Endothelial cell of umbilical vein (primary cell): ENCODE measurements at regions not wholly inside any gene's neighbourhood (a gene's known extent, or its start where the extent isn't known, plus 50 kb on each side); places are given as distances from the start of the nearest gene placed in this dataset.

Source experiments
- BruUV-seq: library from RNA; stranded (reverse); fragments of 400-500 nt; replicated peaks from 2 replicates; lab custom pipeline; 2021; lab: Mats Ljungman, UMichigan
- CTCF ChIA-PET: fragments of 300-600, 350-600 bp; sonication (Branson Sonifier 250); formaldehyde crosslinking; loops from one replicate; lab custom pipeline; 2021; ENCODE audit warnings: antibody characterized with exemption, inconsistent platforms; lab: Charles Lee
- POLR2A ChIA-PET: fragments of 300-600, 350-600 bp; sonication (Branson Sonifier 250); formaldehyde crosslinking; loops from one replicate; lab custom pipeline; 2021; ENCODE audit warnings: antibody characterized with exemption, inconsistent platforms; lab: Charles Lee
- DNase-seq: peaks from one replicate; pipeline ENCODE4 v3.0.0-alpha.2; 2011; ENCODE audit warnings: low read depth, low spot score
- FAIRE-seq: peaks from 2 replicates; lab custom pipeline; 2011; peaks lifted over from hg19 to GRCh38; lab: Jason Lieb, UNC
- H2AFZ ChIP-seq: 2 replicates; pipeline ENCODE4 v1.6.0; 2012; ENCODE audit warnings: low read depth, low read length, control low read depth, inconsistent platforms
- H3K27ac ChIP-seq: 2 replicates; pipeline ENCODE4 v1.5.1; 2011; ENCODE audit warnings: low read depth, mild to moderate bottlenecking, control low read depth, low read length, moderate library complexity; ENCODE audit not compliant: insufficient read depth
- H3K27me3 ChIP-seq, 2 experiments: 2 replicates each; pipeline versions ENCODE4 v1.6.0 to v1.6.1; 2011; ENCODE audit warnings: low read length in 2 of 2, mixed read lengths in 1 of 2; ENCODE audit not compliant: control insufficient read depth in 2 of 2, insufficient read depth in 2 of 2
- H3K36me3 ChIP-seq, 2 experiments: 2 replicates in 1 of 2; 3 replicates in 1 of 2; pipeline ENCODE4 v1.5.1; 2011; ENCODE audit warnings: low read length in 2 of 2, mild to moderate bottlenecking in 1 of 2, moderate library complexity in 1 of 2; ENCODE audit not compliant: control insufficient read depth in 2 of 2, insufficient read depth in 2 of 2; ENCODE audit errors: extremely low read depth in 1 of 2
- H3K4me1 ChIP-seq: 3 replicates; pipeline ENCODE4 v1.5.1; 2011; ENCODE audit warnings: mild to moderate bottlenecking, low read length; ENCODE audit not compliant: control insufficient read depth, insufficient read depth; ENCODE audit errors: extremely low read depth
- H3K4me2 ChIP-seq: 2 replicates; pipeline ENCODE4 v1.6.1; 2011; ENCODE audit warnings: low read length, control low read depth, mixed read lengths; ENCODE audit not compliant: insufficient read depth
- H3K4me3 ChIP-seq, 3 experiments: fragments of 200-600 bp in 1 of 3; sonication (generic), shearing (Covaris generic) in 1 of 3; replicated peaks in 1 of 3; 2 replicates each; pipeline ENCODE4 v1.5.1; 2011 to 2016; ENCODE audit warnings: control low read depth in 3 of 3, low read length in 3 of 3, mild to moderate bottlenecking in 2 of 3, inconsistent platforms in 1 of 3, low read depth in 1 of 3, moderate library complexity in 1 of 3; ENCODE audit not compliant: insufficient read depth in 1 of 3
- H3K79me2 ChIP-seq: 2 replicates; pipeline ENCODE4 v1.6.0; 2012; ENCODE audit warnings: low read length, inconsistent platforms; ENCODE audit not compliant: control insufficient read depth, insufficient read depth
- H3K9ac ChIP-seq: replicated peaks from 2 replicates; pipeline ENCODE3; 2011; ENCODE audit warnings: low read length, control low read depth; ENCODE audit not compliant: insufficient read depth; ENCODE audit errors: extremely low read depth
- H3K9me1 ChIP-seq: replicated peaks from 3 replicates; pipeline ENCODE4 v1.6.0; 2011; ENCODE audit warnings: mild to moderate bottlenecking, low read length; ENCODE audit not compliant: control insufficient read depth, insufficient read depth; ENCODE audit errors: extremely low read depth
- H3K9me3 ChIP-seq: replicated peaks from 2 replicates; pipeline ENCODE4 v1.5.1; 2012; ENCODE audit warnings: low read length, inconsistent platforms; ENCODE audit not compliant: control insufficient read depth, insufficient read depth
- H4K20me1 ChIP-seq: replicated peaks from 2 replicates; pipeline ENCODE3; 2011; ENCODE audit warnings: mild to moderate bottlenecking, low read length; ENCODE audit not compliant: control insufficient read depth, insufficient read depth; ENCODE audit errors: extremely low read depth
- CTCF ChIP-seq, 2 donors: IDR thresholded peaks; 1 replicate in 1 of 2; 2 replicates in 1 of 2; pipeline ENCODE4 v1.5.1; 2011; ENCODE audit warnings: low read length in 2 of 2, mild to moderate bottlenecking in 2 of 2, moderate library complexity in 2 of 2, control low read depth in 1 of 2, inconsistent platforms in 1 of 2, low read depth in 1 of 2; ENCODE audit not compliant: insufficient read depth in 1 of 2; ENCODE audit errors: extremely low read depth in 1 of 2
- EZH2 ChIP-seq: IDR thresholded peaks from 2 replicates; pipeline ENCODE4 v1.6.1; 2012; ENCODE audit warnings: borderline replicate concordance, low read depth, mild to moderate bottlenecking, moderate library complexity, low read length, inconsistent platforms; ENCODE audit not compliant: severe bottlenecking
- FOS ChIP-seq: IDR thresholded peaks from 2 replicates; pipeline ENCODE4 v1.6.1; 2011; ENCODE audit warnings: mild to moderate bottlenecking, low read length, moderate library complexity, borderline replicate concordance; ENCODE audit not compliant: insufficient read depth
- GATA2 ChIP-seq: IDR thresholded peaks from 2 replicates; pipeline ENCODE4 v1.7.0; 2011; ENCODE audit warnings: low read depth, mild to moderate bottlenecking, moderate library complexity, mixed read lengths, low read length; ENCODE audit not compliant: insufficient read length, insufficient read depth
- JUN ChIP-seq: IDR thresholded peaks from 2 replicates; pipeline ENCODE4 v1.6.1; 2011; ENCODE audit warnings: borderline replicate concordance, low read depth; ENCODE audit not compliant: insufficient read length, insufficient read depth
- MAX ChIP-seq: IDR thresholded peaks from 2 replicates; pipeline ENCODE4 v1.6.1; 2011; ENCODE audit not compliant: insufficient read depth, insufficient read length
- MYC ChIP-seq: IDR thresholded peaks from one replicate; pipeline ENCODE4 v1.6.1; 2011; ENCODE audit warnings: mild to moderate bottlenecking, low read depth, low read length
- POLR2A ChIP-seq: IDR thresholded peaks from 2 replicates; pipeline ENCODE4 v1.6.1; 2012; ENCODE audit warnings: low read depth, mild to moderate bottlenecking, control low read depth, low read length
- POLR2AphosphoS5 ChIP-seq: IDR thresholded peaks from 2 replicates; pipeline ENCODE4 v1.6.1; 2012; ENCODE audit warnings: low read depth, mild to moderate bottlenecking, control low read depth, low read length, moderate library complexity; ENCODE audit not compliant: insufficient read depth
- dilution Hi-C: fragments of 300-500 bp; cut with MboI; formaldehyde crosslinking; loops from one replicate; pipeline ENCODE4 v1.15.0; 2019; ENCODE audit warnings: low sequenced_read_pairs; ENCODE audit not compliant: extremely low pct_ligation_motif_present
- intact Hi-C: fragments of 100-400 bp; cut with micrococcal nuclease; formaldehyde crosslinking; loops from one replicate; pipeline ENCODE4 v1.10.0; 2022

GRCh38 chr4:113825272-113825671 is 63.7 kb upstream of the CAMK2D start:
- intact Hi-C loops: no loop called here
- Histone ChIP-seq H3K4me2 (no peak overlapping the region), H3K9me1 (no peaks in the 10 kb centered on the region), H3K4me3 (no peak overlapping the region), H3K27ac (no peak overlapping the region), H3K79me2 (no peaks in the 10 kb centered on the region), H3K4me1 (no peaks in the 10 kb centered on the region), H3K9me3 (no peaks in the 10 kb centered on the region), H3K36me3 (no peaks in the 10 kb centered on the region), H3K27me3 (no peaks in the 10 kb centered on the region), H2AFZ (no peak overlapping the region), H3K9ac (no peak overlapping the region), H4K20me1 (no peaks in the 10 kb centered on the region)
- POLR2A ChIA-PET: no interaction called here
- FAIRE-seq (no peak), DNase-seq (no peak)
- CTCF ChIA-PET: interaction anchor here (2.6 kb wide), 1 partner anchor 11 kb away, joined by 13 read pairs; no protein-coding TSS in a partner anchor
- TF ChIP-seq JUN (no peak), EZH2 (no peak), FOS (no peak), MAX (no peak), GATA2 (no peak), POLR2AphosphoS5 (no peak), POLR2A (no peak), CTCF (IDR thresholded peaks at IDR 0.05; ENCODE audit: extremely low read depth in 1 of 2, insufficient read depth in 1 of 2, low read depth in 1 of 2, low read length in 2 of 2) (no peak), MYC (no peak)
- no TSS peak for BruUV-seq
- dilution Hi-C loops: no loop called here
